ENCODE measurements at regions not wholly inside any gene's neighbourhood (a gene's known extent, or its start where the extent isn't known, plus 50 kb on each side); places are given as distances from the start of the nearest gene placed in this dataset.

DNA sequence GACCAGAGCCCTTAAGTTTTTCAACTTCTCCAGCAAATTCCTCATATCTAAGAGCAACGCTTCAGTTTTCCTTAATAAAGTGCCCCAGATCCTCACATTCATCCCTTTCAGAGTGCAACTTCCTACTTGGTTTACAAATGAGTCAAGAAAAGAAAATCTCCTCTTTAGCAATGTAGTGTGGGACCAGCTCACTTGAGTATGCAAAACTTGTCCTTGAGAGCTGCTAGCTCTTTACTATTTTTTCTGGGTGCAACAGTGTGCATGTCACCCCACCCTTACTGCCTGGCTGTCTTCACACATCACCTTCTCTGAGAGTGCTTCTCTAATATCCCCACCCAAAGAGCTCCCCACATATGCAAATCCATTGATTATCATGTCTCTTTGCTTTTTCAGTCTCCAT is 203.1 kb upstream of the CAMK1G start:
- H3K4ac ChIP-seq (ENCODE audit: low read depth, low read length) = no peak overlapping the region
- H3K14ac ChIP-seq (ENCODE audit: low read length) = no peak overlapping the region
- no peak overlapping the region for H3K27ac ChIP-seq (ENCODE audit: low read depth, low read length)
- peaks cover 16 to 23% of the 10 kb centered on the region in 2 experiments for H3K4me1 ChIP-seq (ENCODE audit: control insufficient read depth in 1 of 2, insufficient read depth in 2 of 2, low read length in 2 of 2)
- H2AFZ ChIP-seq (ENCODE audit: insufficient read depth, low read length, poor library complexity) = no peak overlapping the region
- no peak overlapping the region for H3K9ac ChIP-seq (ENCODE audit: low read length)
- no peaks in the 10 kb centered on the region for H3K27me3 ChIP-seq (ENCODE audit: insufficient read depth, low read length)
- no peak for DNase-seq
- H3K79me1 ChIP-seq (ENCODE audit: low read length) = peaks cover 31% of the 10 kb centered on the region
- no peak overlapping the region for H4K8ac ChIP-seq (ENCODE audit: low read depth, low read length)
- no peak overlapping the region for H2BK12ac ChIP-seq (ENCODE audit: low read length)
- H4K91ac ChIP-seq (ENCODE audit: low read depth, low read length) = no peak overlapping the region
- no peak overlapping the region for H4K12ac ChIP-seq (ENCODE audit: low read depth, low read length)
- H2BK120ac ChIP-seq (ENCODE audit: insufficient read depth, low read length, poor library complexity) = no peak overlapping the region
- H3K4me2 ChIP-seq (ENCODE audit: low read length) = no peak overlapping the region
- WGBS (ENCODE audit: extremely low coverage, insufficient coverage, insufficient read length) = no CpG with 5 or more reads among the region's 1 CpG
- H3K79me2 ChIP-seq (ENCODE audit: control insufficient read depth, insufficient read depth, low read length, poor library complexity) = peaks cover 6% of the 10 kb centered on the region
- H3K36me3 ChIP-seq (ENCODE audit: control insufficient read depth in 1 of 2, insufficient read depth in 2 of 2, low read length in 2 of 2) = no peaks in the 10 kb centered on the region
- H2BK5ac ChIP-seq (ENCODE audit: low read depth, low read length, poor library complexity) = no peak overlapping the region
- H3K4me3 ChIP-seq (ENCODE audit: low read depth, low read length) = no peak overlapping the region
- H3K18ac ChIP-seq (ENCODE audit: low read length) = no peak overlapping the region
- H2AK5ac ChIP-seq (ENCODE audit: low read length) = no peak overlapping the region
- H3K9me3 ChIP-seq (ENCODE audit: insufficient read depth, low read depth, low read length) = no peaks in the 10 kb centered on the region
- H3K23ac ChIP-seq (ENCODE audit: low read length) = no peak overlapping the region

DNA sequence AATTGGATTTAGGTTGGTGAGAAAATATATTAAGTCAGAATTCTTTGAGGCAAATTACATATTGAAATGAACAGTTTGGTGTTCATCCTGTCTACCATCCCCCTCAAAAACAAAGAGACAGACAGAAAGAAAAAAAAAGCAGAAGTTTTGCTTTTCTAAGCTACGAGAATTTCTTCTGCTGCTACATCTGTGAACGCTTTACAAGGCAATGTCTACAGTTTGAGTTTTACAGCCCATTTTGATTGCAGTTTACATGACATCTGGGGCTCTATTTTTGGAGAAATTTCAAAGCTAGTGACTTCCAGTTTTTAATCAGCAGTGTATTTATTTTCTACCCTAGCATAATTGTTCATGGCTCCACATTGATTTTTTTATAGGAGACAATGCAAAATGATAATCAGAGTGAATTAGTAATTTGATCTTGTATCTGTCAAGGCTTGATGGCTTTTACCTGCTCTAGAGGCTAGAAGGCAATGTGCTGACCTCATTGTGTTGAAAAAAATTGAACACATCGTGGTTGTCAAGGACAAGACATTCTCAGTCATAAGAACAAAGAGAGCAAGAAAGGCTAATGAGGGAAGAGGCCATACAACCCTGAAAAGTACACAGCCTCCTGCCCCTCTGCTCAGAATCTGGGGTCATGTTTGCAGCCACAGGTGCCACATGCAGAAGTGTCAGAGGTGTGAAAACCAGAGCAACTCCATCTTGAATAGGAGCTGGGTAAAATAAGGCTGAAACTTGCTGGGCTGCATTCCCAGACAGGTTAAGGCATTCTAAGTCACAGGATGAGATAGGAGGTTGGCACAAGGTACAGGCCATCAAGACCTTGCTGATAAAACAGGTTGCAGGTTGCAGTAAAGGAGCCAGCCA is 201.0 kb upstream of the CAMK1G start:
- H2BK120ac ChIP-seq (ENCODE audit: insufficient read depth, low read length, poor library complexity) = peak overlapping the region; percentile 97
- peak overlapping the region; percentile 42 for H4K8ac ChIP-seq (ENCODE audit: low read depth, low read length)
- H2BK5ac ChIP-seq (ENCODE audit: low read depth, low read length, poor library complexity) = peak overlapping the region; percentile 58
- WGBS (ENCODE audit: extremely low coverage, insufficient coverage, insufficient read length) = no CpG with 5 or more reads among the region's 3 CpGs
- H3K79me1 ChIP-seq (ENCODE audit: low read length) = peaks cover 36% of the 10 kb centered on the region
- H2AK5ac ChIP-seq (ENCODE audit: low read length) = peak overlapping the region; percentile 8
- no peak overlapping the region for H3K4me3 ChIP-seq (ENCODE audit: low read depth, low read length)
- peak overlapping the region; percentile 92 for H3K27ac ChIP-seq (ENCODE audit: low read depth, low read length)
- no peaks in the 10 kb centered on the region for H3K9me3 ChIP-seq (ENCODE audit: insufficient read depth, low read depth, low read length)
- peak overlapping the region; percentile 2 for H3K18ac ChIP-seq (ENCODE audit: low read length)
- H4K12ac ChIP-seq (ENCODE audit: low read depth, low read length) = no peak overlapping the region
- peak overlapping the region; percentile 58 for H2BK12ac ChIP-seq (ENCODE audit: low read length)
- no peak overlapping the region for H3K23ac ChIP-seq (ENCODE audit: low read length)
- no peak for DNase-seq
- H3K27me3 ChIP-seq (ENCODE audit: insufficient read depth, low read length) = no peaks in the 10 kb centered on the region
- no peaks in the 10 kb centered on the region for H3K36me3 ChIP-seq (ENCODE audit: control insufficient read depth in 1 of 2, insufficient read depth in 2 of 2, low read length in 2 of 2)
- H3K9ac ChIP-seq (ENCODE audit: low read length) = no peak overlapping the region
- peak overlapping the region; percentile 10 for H3K14ac ChIP-seq (ENCODE audit: low read length)
- no peak overlapping the region for H3K4me2 ChIP-seq (ENCODE audit: low read length)
- no peak overlapping the region for H2AFZ ChIP-seq (ENCODE audit: insufficient read depth, low read length, poor library complexity)
- peaks cover 6% of the 10 kb centered on the region for H3K79me2 ChIP-seq (ENCODE audit: control insufficient read depth, insufficient read depth, low read length, poor library complexity)
- peak overlapping the region; percentile 58 for H4K91ac ChIP-seq (ENCODE audit: low read depth, low read length)
- H3K4me1 ChIP-seq (ENCODE audit: control insufficient read depth in 1 of 2, insufficient read depth in 2 of 2, low read length in 2 of 2) = peaks cover 21 to 29% of the 10 kb centered on the region in 2 experiments
- no peak overlapping the region for H3K4ac ChIP-seq (ENCODE audit: low read depth, low read length)

DNA sequence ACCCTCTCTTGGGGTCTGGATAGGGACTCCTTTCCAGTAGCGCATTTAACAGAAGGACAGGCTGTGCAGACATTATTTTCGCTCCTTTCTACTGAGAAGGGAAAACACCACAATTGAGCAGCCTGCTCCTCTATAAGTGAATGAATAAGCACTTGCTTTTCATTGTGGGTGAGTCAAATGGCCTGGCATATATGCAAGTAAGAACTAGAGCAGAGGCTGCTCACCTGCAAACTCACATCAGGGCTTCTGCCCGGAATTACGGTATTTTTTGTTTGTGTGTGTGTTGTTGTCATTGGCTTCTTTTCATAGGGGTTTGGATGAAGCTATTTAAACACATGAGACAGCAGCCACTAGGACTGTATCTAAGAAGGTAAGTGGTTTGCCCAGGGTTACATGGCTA is 200.1 kb upstream of the CAMK1G start:
- H4K12ac ChIP-seq (ENCODE audit: low read depth, low read length) = no peak overlapping the region
- peak overlapping the region; percentile 31 for H4K8ac ChIP-seq (ENCODE audit: low read depth, low read length)
- H3K14ac ChIP-seq (ENCODE audit: low read length) = peak overlapping the region; percentile 92
- no CpG with 5 or more reads among the region's 4 CpGs for WGBS (ENCODE audit: extremely low coverage, insufficient coverage, insufficient read length)
- H3K79me2 ChIP-seq (ENCODE audit: control insufficient read depth, insufficient read depth, low read length, poor library complexity) = peaks cover 6% of the 10 kb centered on the region
- no peaks in the 10 kb centered on the region for H3K36me3 ChIP-seq (ENCODE audit: control insufficient read depth in 1 of 2, insufficient read depth in 2 of 2, low read length in 2 of 2)
- peaks cover 22 to 31% of the 10 kb centered on the region in 2 experiments for H3K4me1 ChIP-seq (ENCODE audit: control insufficient read depth in 1 of 2, insufficient read depth in 2 of 2, low read length in 2 of 2)
- no peak overlapping the region for H3K4me3 ChIP-seq (ENCODE audit: low read depth, low read length)
- H4K91ac ChIP-seq (ENCODE audit: low read depth, low read length) = peak overlapping the region; percentile 96
- peak overlapping the region; percentile 77 for H3K4ac ChIP-seq (ENCODE audit: low read depth, low read length)
- no peaks in the 10 kb centered on the region for H3K27me3 ChIP-seq (ENCODE audit: insufficient read depth, low read length)
- H3K27ac ChIP-seq (ENCODE audit: low read depth, low read length) = peak overlapping the region; percentile 92
- H2BK120ac ChIP-seq (ENCODE audit: insufficient read depth, low read length, poor library complexity) = peak overlapping the region; percentile 97
- peaks cover 35% of the 10 kb centered on the region for H3K79me1 ChIP-seq (ENCODE audit: low read length)
- H3K9ac ChIP-seq (ENCODE audit: low read length) = no peak overlapping the region
- H3K4me2 ChIP-seq (ENCODE audit: low read length) = peak overlapping the region; percentile 11
- H2BK5ac ChIP-seq (ENCODE audit: low read depth, low read length, poor library complexity) = peak overlapping the region; percentile 96
- H3K18ac ChIP-seq (ENCODE audit: low read length) = peak overlapping the region; percentile 70
- peak overlapping the region; percentile 93 for H2AK5ac ChIP-seq (ENCODE audit: low read length)
- H2AFZ ChIP-seq (ENCODE audit: insufficient read depth, low read length, poor library complexity) = no peak overlapping the region
- peak; percentile 22 to 43 for DNase-seq
- no peaks in the 10 kb centered on the region for H3K9me3 ChIP-seq (ENCODE audit: insufficient read depth, low read depth, low read length)
- H3K23ac ChIP-seq (ENCODE audit: low read length) = no peak overlapping the region
- H2BK12ac ChIP-seq (ENCODE audit: low read length) = peak overlapping the region; percentile 84

DNA sequence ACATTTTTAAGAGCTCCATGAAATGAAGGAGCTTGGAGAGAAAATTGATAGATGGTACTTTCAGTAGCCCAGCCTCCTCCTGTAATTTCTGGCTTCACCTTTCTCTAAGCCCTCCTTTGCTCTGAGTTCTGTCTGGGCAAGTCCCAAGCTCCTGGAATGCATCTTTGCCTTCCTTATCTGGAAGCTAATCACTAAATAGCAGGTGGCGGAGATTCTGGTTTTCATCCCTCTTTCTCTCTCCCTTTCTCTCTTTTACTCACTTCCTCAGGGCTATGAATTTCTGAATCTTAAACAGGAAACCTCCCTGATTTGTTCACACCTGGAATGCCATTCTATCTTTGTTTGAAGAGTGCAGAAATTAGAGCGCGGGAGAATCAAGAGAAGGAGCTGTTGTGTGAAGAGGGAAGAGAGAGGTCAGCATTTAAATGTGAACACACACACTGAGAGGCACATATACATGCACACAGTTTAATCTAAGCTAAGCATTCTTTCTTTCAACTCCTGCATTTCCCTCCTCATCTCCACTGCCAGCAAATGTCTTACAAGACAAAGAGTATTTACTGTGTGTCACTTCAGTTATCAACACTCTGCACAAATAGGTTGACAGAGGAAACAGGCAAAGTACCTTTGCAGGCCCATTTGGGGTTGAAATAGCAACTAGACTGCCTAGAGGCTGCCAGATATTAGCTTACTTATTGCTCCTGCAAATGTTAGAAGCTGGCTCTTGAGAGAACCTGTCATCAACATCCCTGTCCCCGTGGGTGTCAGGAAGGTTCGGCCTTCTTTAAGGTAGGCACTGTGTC is 199.4 kb upstream of the CAMK1G start:
- DNase-seq = peak; percentile 53 to 80
- Histone ChIP-seq H3K4me2 (ENCODE audit: low read length) (peak overlapping the region; percentile 11), H3K27ac (ENCODE audit: low read depth, low read length) (peak overlapping the region; percentile 92)

More for the DNA sequence above, 199.4 kb upstream of the CAMK1G start:
- H3K27me3 ChIP-seq (ENCODE audit: insufficient read depth, low read length) = no peaks in the 10 kb centered on the region
- H3K18ac ChIP-seq (ENCODE audit: low read length) = peak overlapping the region; percentile 39
- no peaks in the 10 kb centered on the region for H3K9me3 ChIP-seq (ENCODE audit: insufficient read depth, low read depth, low read length)
- H2BK5ac ChIP-seq (ENCODE audit: low read depth, low read length, poor library complexity) = peak overlapping the region; percentile 96
- peak overlapping the region; percentile 3 for H3K4ac ChIP-seq (ENCODE audit: low read depth, low read length)
- H2AFZ ChIP-seq (ENCODE audit: insufficient read depth, low read length, poor library complexity) = no peak overlapping the region
- H4K91ac ChIP-seq (ENCODE audit: low read depth, low read length) = peak overlapping the region; percentile 96
- H2BK12ac ChIP-seq (ENCODE audit: low read length) = peak overlapping the region; percentile 53
- H3K4me1 ChIP-seq (ENCODE audit: control insufficient read depth in 1 of 2, insufficient read depth in 2 of 2, low read length in 2 of 2) = peaks cover 21 to 34% of the 10 kb centered on the region in 2 experiments
- peak overlapping the region; percentile 9 for H3K9ac ChIP-seq (ENCODE audit: low read length)
- H3K4me3 ChIP-seq (ENCODE audit: low read depth, low read length) = no peak overlapping the region
- H3K14ac ChIP-seq (ENCODE audit: low read length) = peak overlapping the region; percentile 31
- H4K12ac ChIP-seq (ENCODE audit: low read depth, low read length) = no peak overlapping the region
- no peak overlapping the region for H4K8ac ChIP-seq (ENCODE audit: low read depth, low read length)
- no peak overlapping the region for H3K23ac ChIP-seq (ENCODE audit: low read length)
- peaks cover 4% of the 10 kb centered on the region for H3K79me2 ChIP-seq (ENCODE audit: control insufficient read depth, insufficient read depth, low read length, poor library complexity)
- H3K36me3 ChIP-seq (ENCODE audit: control insufficient read depth in 1 of 2, insufficient read depth in 2 of 2, low read length in 2 of 2) = no peaks in the 10 kb centered on the region
- peaks cover 36% of the 10 kb centered on the region for H3K79me1 ChIP-seq (ENCODE audit: low read length)
- WGBS (ENCODE audit: extremely low coverage, insufficient coverage, insufficient read length) = no CpG with 5 or more reads among the region's 5 CpGs
- no peak overlapping the region for H2AK5ac ChIP-seq (ENCODE audit: low read length)
- peak overlapping the region; percentile 97 for H2BK120ac ChIP-seq (ENCODE audit: insufficient read depth, low read length, poor library complexity)
